IMR-90 (cell line): ENCODE measurements at regions not wholly inside any gene's neighbourhood (a gene's known extent, or its start where the extent isn't known, plus 50 kb on each side); places are given as distances from the start of the nearest gene placed in this dataset.
A peak's percentile ranks its signal among the peaks of the same experiment; 100 is the strongest.

Source experiments
- ATAC-seq: fragments of 200-7000 bp; cut with Tn5 transposase; 2 replicates; pipeline ENCODE4 v1.9.1; 2020; ENCODE audit warnings: low read depth, mild to moderate bottlenecking, moderate library complexity
- BruUV-seq: library from RNA; stranded (reverse); fragments of 400-500 nt; replicated peaks from 2 replicates; lab custom pipeline; 2021; lab: Mats Ljungman, UMichigan
- CTCF ChIA-PET: fragments of 300-600 bp; formaldehyde crosslinking; extraction: SDS; loops from one replicate; lab custom pipeline; 2021; ENCODE audit warnings: antibody characterized with exemption; lab: Yijun Ruan, JAX
- POLR2A ChIA-PET: fragments of 300-600 bp; sonication (Branson Sonifier 250); formaldehyde crosslinking; loops from one replicate; lab custom pipeline; 2022; ENCODE audit warnings: antibody characterized with exemption; ENCODE audit not compliant: unreplicated experiment; lab: Charles Lee
- DNase-seq: peaks from one replicate; pipeline ENCODE4 v3.0.0; 2013
- H2AFZ ChIP-seq: replicated peaks from 2 replicates; pipeline ENCODE3; 2013; ENCODE audit warnings: low read length, mild to moderate bottlenecking; ENCODE audit not compliant: poor library complexity
- H2AK5ac ChIP-seq: 2 replicates; pipeline ENCODE4 v1.6.1; 2013; ENCODE audit warnings: low read depth, low read length, inconsistent platforms
- H2AK9ac ChIP-seq: replicated peaks from 2 replicates; pipeline ENCODE3; 2013; ENCODE audit warnings: mild to moderate bottlenecking, low read depth, low read length, moderate library complexity; ENCODE audit not compliant: poor library complexity
- H2BK120ac ChIP-seq: 2 replicates; pipeline ENCODE4 v1.6.1; 2013; ENCODE audit warnings: low read depth, low read length, inconsistent platforms
- H2BK15ac ChIP-seq: 3 replicates; pipeline ENCODE4 v1.6.1; 2013; ENCODE audit warnings: low read depth, low read length, inconsistent platforms
- H2BK20ac ChIP-seq: 2 replicates; pipeline ENCODE4 v1.6.1; 2013; ENCODE audit warnings: low read depth, mild to moderate bottlenecking, inconsistent platforms, low read length, moderate library complexity
- H2BK5ac ChIP-seq: 2 replicates; pipeline ENCODE4 v1.6.1; 2013; ENCODE audit warnings: mild to moderate bottlenecking, low read depth, low read length, inconsistent platforms; ENCODE audit not compliant: poor library complexity, severe bottlenecking
- H3K14ac ChIP-seq: replicated peaks from 2 replicates; pipeline ENCODE4 v1.6.1; 2013; ENCODE audit warnings: low read depth, low read length, inconsistent platforms
- H3K18ac ChIP-seq: 2 replicates; pipeline ENCODE4 v1.6.1; 2013; ENCODE audit warnings: low read depth, low read length, control low read depth
- H3K23ac ChIP-seq: 2 replicates; pipeline ENCODE4 v1.6.1; 2013; ENCODE audit warnings: low read depth, low read length, inconsistent platforms
- H3K27ac ChIP-seq: 2 replicates; pipeline ENCODE4 v1.5.1; 2013; ENCODE audit warnings: mild to moderate bottlenecking, control low read depth, low read length; ENCODE audit not compliant: insufficient read depth
- H3K27me3 ChIP-seq: 2 replicates; pipeline ENCODE4 v1.6.1; 2013; ENCODE audit warnings: low read length; ENCODE audit not compliant: control insufficient read depth, insufficient read depth
- H3K36me3 ChIP-seq: 2 replicates; pipeline ENCODE4 v1.6.1; 2013; ENCODE audit warnings: low read length, mixed read lengths; ENCODE audit not compliant: control insufficient read depth, insufficient read depth
- H3K4ac ChIP-seq: 2 replicates; pipeline ENCODE4 v1.6.1; 2013; ENCODE audit warnings: low read depth, low read length, inconsistent platforms
- H3K4me1 ChIP-seq: 2 replicates; pipeline ENCODE4 v1.6.1; 2013; ENCODE audit warnings: low read length, mixed read lengths; ENCODE audit not compliant: control insufficient read depth, insufficient read depth
- H3K4me2 ChIP-seq: 2 replicates; pipeline ENCODE4 v1.6.1; 2013; ENCODE audit warnings: low read depth, mild to moderate bottlenecking, control low read depth, low read length, moderate library complexity
- H3K4me3 ChIP-seq: 2 replicates; pipeline ENCODE4 v1.5.1; 2013; ENCODE audit warnings: low read depth, mild to moderate bottlenecking, control low read depth, low read length, moderate library complexity; ENCODE audit not compliant: insufficient read depth
- H3K56ac ChIP-seq: 2 replicates; pipeline ENCODE4 v1.6.1; 2013; ENCODE audit warnings: low read length, inconsistent platforms; ENCODE audit not compliant: insufficient read depth; ENCODE audit errors: extremely low read depth
- H3K79me1 ChIP-seq, 2 experiments: 2 replicates each; pipeline ENCODE4 v1.6.1; 2013; ENCODE audit warnings: low read length in 2 of 2, inconsistent platforms in 1 of 2, low read depth in 1 of 2
- H3K9ac ChIP-seq: 2 replicates; pipeline ENCODE4 v1.6.1; 2013; ENCODE audit warnings: low read depth, low read length, control low read depth
- H3K9me1 ChIP-seq: 2 replicates; pipeline ENCODE4 v1.6.1; 2013; ENCODE audit warnings: low read length, inconsistent platforms; ENCODE audit not compliant: insufficient read depth
- H3K9me3 ChIP-seq: 2 replicates; pipeline ENCODE4 v1.6.1; 2013; ENCODE audit warnings: low read length; ENCODE audit not compliant: control insufficient read depth, insufficient read depth
- H4K20me1 ChIP-seq: 2 replicates; pipeline ENCODE4 v1.6.1; 2013; ENCODE audit warnings: low read length, inconsistent platforms; ENCODE audit not compliant: insufficient read depth
- H4K5ac ChIP-seq: 2 replicates; pipeline ENCODE4 v1.6.1; 2013; ENCODE audit warnings: mild to moderate bottlenecking, low read depth, low read length, control low read depth
- H4K8ac ChIP-seq, 2 experiments: 2 replicates each; pipeline ENCODE4 v1.6.1; 2013; ENCODE audit warnings: low read depth in 2 of 2, low read length in 2 of 2, control low read depth in 1 of 2, inconsistent platforms in 1 of 2
- H4K91ac ChIP-seq: 2 replicates; pipeline ENCODE4 v1.6.1; 2013; ENCODE audit warnings: low read depth, low read length, inconsistent platforms; ENCODE audit not compliant: insufficient read depth
- BHLHE40 ChIP-seq: fragments of 150-350 bp; IDR thresholded peaks from 2 replicates; pipeline ENCODE4 v1.6.1; 2016; ENCODE audit warnings: mild to moderate bottlenecking, low read depth, low read length
- CEBPB ChIP-seq: IDR thresholded peaks from 2 replicates; pipeline ENCODE4 v1.6.1; 2012; ENCODE audit warnings: low read depth, low read length, improper control_type of control experiment
- CHD1 ChIP-seq: IDR thresholded peaks from 2 replicates; pipeline ENCODE4 v1.6.1; 2012; ENCODE audit warnings: low read depth, low read length, improper control_type of control experiment
- CTCF ChIP-seq: conservative IDR thresholded peaks from 2 replicates; pipeline ENCODE4 v1.5.1; 2012; ENCODE audit warnings: mild to moderate bottlenecking, low read depth, low read length, improper control_type of control experiment
- ELK1 ChIP-seq: fragments of 150-350 bp; IDR thresholded peaks from 2 replicates; pipeline ENCODE4 v1.6.1; 2016; ENCODE audit warnings: low read depth, mild to moderate bottlenecking, low read length, moderate library complexity, borderline replicate concordance
- FOS ChIP-seq: fragments of 150-350 bp; IDR thresholded peaks from 2 replicates; pipeline ENCODE4 v1.6.1; 2016; ENCODE audit warnings: low read depth, low read length
- MAFK ChIP-seq: IDR thresholded peaks from 2 replicates; pipeline ENCODE4 v1.6.1; 2012; ENCODE audit warnings: low read depth, low read length, improper control_type of control experiment
- MXI1 ChIP-seq: IDR thresholded peaks from 2 replicates; pipeline ENCODE4 v1.6.1; 2012; ENCODE audit warnings: low read depth, mild to moderate bottlenecking, low read length, moderate library complexity, borderline replicate concordance
- NFE2L2 ChIP-seq: fragments of 150-350 bp; IDR thresholded peaks from 2 replicates; pipeline ENCODE4 v1.6.1; 2016; ENCODE audit warnings: low read depth, mild to moderate bottlenecking, low read length
- POLR2A ChIP-seq: IDR thresholded peaks from 2 replicates; pipeline ENCODE4 v1.6.1; 2012; ENCODE audit warnings: mild to moderate bottlenecking, low read depth, low read length
- RAD21 ChIP-seq: IDR thresholded peaks from 2 replicates; pipeline ENCODE4 v1.6.1; 2012; ENCODE audit warnings: low read length, improper control_type of control experiment
- RFX5 ChIP-seq: IDR thresholded peaks from 2 replicates; pipeline ENCODE4 v1.8.0; 2012; ENCODE audit warnings: low read depth, mild to moderate bottlenecking, low read length, moderate library complexity
- SMC3 ChIP-seq: fragments of 150-350 bp; IDR thresholded peaks from 2 replicates; pipeline ENCODE4 v1.6.1; 2016; ENCODE audit warnings: low read depth, mild to moderate bottlenecking, antibody characterized with exemption, low read length, moderate library complexity
- USF2 ChIP-seq: fragments of 150-350 bp; IDR thresholded peaks from 2 replicates; pipeline ENCODE4 v1.6.1; 2017; ENCODE audit warnings: mild to moderate bottlenecking, antibody characterized with exemption, low read length, low read depth
- WGBS, 2 experiments: methylation state at CpG; one replicate each; pipeline versions ENCODE4 v1.1.5 to v1.1.7; 2013; ENCODE audit warnings: missing lambda C conversion rate in 2 of 2; ENCODE audit not compliant: insufficient read length in 1 of 2; ENCODE audit errors: extremely low coverage in 2 of 2; 5-methylcytosine and 5-hydroxymethylcytosine counted together
- dilution Hi-C: fragments of 300-500 bp; cut with HindIII; formaldehyde crosslinking; loops from one replicate; pipeline ENCODE4 v1.14.3; 2018; ENCODE audit warnings: low sequenced_read_pairs; ENCODE audit not compliant: unreplicated experiment
- in situ Hi-C: fragments of 300-500 bp; cut with MboI; formaldehyde crosslinking; loops from 3 replicates; pipeline ENCODE4 v1.14.3; 2019; ENCODE audit warnings: low sequenced_read_pairs, inconsistent platforms, mixed read lengths
- intact Hi-C: fragments of 100-400 bp; cut with micrococcal nuclease; formaldehyde crosslinking; loops from 2 replicates; pipeline ENCODE4 v1.10.0; 2022

GRCh38 chr6:139855671-139856311 lies 481.3 kb upstream of the CITED2 start:
- Histone ChIP-seq H4K8ac (peak overlapping the region in 1 of 2 experiments; percentile 63; a peak in 2 of 4 replicates), H3K9me1 (peaks cover 5% of the 10 kb centered on the region), H2BK20ac (peak overlapping the region; percentile 78), H4K91ac (no peak overlapping the region), H3K4ac (peak overlapping the region; percentile 72), H3K18ac (peak overlapping the region; percentile 96), H3K4me2 (peak overlapping the region; percentile 96), H3K4me3 (no peak overlapping the region), H3K14ac (peak overlapping the region; percentile 61; the same call in 1 of the 2 replicates), H3K56ac (peak overlapping the region; percentile 45; the same call in 1 of the 2 replicates), H2AK9ac (no peak overlapping the region), H3K9ac (peak overlapping the region; percentile 8; the same call in 1 of the 2 replicates), H3K9me3 (no peaks in the 10 kb centered on the region), H2AK5ac (no peak overlapping the region; the same call in 1 of the 2 replicates), H3K36me3 (no peaks in the 10 kb centered on the region), H2BK15ac (peak overlapping the region; percentile 13; the same call in 1 of the 3 replicates), H3K23ac (peak overlapping the region; percentile 61; the same call in 1 of the 2 replicates), H2BK5ac (peak overlapping the region; percentile 79), H3K79me1 (0 out of 4 replicates have a peak, but pooled peaks cover 0 to 3% of the 10 kb centered on the region in 2 experiments), H3K27me3 (no peaks in the 10 kb centered on the region), H3K4me1 (peaks cover 11% of the 10 kb centered on the region), H4K5ac (peak overlapping the region; percentile 79; the same call in 1 of the 2 replicates), H2AFZ (peak overlapping the region; percentile 78), H3K27ac (peak overlapping the region; percentile 45; the same call in 1 of the 2 replicates), H4K20me1 (no peaks in the 10 kb centered on the region), H2BK120ac (peak overlapping the region; percentile 85)
- no CpG with 5 or more reads among the region's 3 CpGs for WGBS, 2 experiments
- in situ Hi-C loops, result no loop called here
- peak; percentile 66 for ATAC-seq
- intact Hi-C loops, result loop anchor here (10.0 kb wide), 1 partner anchor 261 kb away; no protein-coding TSS in a partner anchor
- BruUV-seq, result no TSS peak
- CTCF ChIA-PET, result interaction anchor here (0.6 to 0.9 kb wide), 2 partner anchors 300 to 324 kb away, joined by 4 read pairs; no protein-coding TSS in a partner anchor
- dilution Hi-C loops, result no loop called here
- POLR2A ChIA-PET, result interaction anchor here (0.7 to 2.1 kb wide), 4 partner anchors 147 to 486 kb away, joined by 3 to 22 read pairs (median 6); partner anchors contain the start of gene CITED2
- DNase-seq, result peak; percentile 76
- TF ChIP-seq SMC3 (no peak), NFE2L2 (no peak), MXI1 (no peak), ELK1 (no peak), RFX5 (no peak), BHLHE40 (no peak), CEBPB (no peak), USF2 (no peak), RAD21 (no peak), CHD1 (no peak), POLR2A (no peak), CTCF (no peak), MAFK (no peak), FOS (no peak)
